Liver (tissue), 8 donors: ENCODE measurements at regions not wholly inside any gene's neighbourhood (a gene's known extent, or its start where the extent isn't known, plus 50 kb on each side); places are given as distances from the start of the nearest gene placed in this dataset.

Experiments
- DNase-seq: peaks from one replicate; pipeline ENCODE4 v3.0.0-alpha.2; 2017; ENCODE audit warnings: low spot score
- H3K27ac ChIP-seq, 2 donors: one replicate each; pipeline ENCODE4 v1.7.0; 2013; ENCODE audit warnings: inconsistent platforms in 2 of 2, low read length in 2 of 2, control low read depth in 1 of 2, low read depth in 1 of 2, mild to moderate bottlenecking in 1 of 2
- H3K27me3 ChIP-seq, 4 donors: one replicate each; pipeline versions ENCODE4 v1.6.1 to v1.7.0; 2013; ENCODE audit warnings: low read length in 3 of 4, inconsistent platforms in 1 of 4, mild to moderate bottlenecking in 1 of 4, moderate library complexity in 1 of 4; ENCODE audit not compliant: control insufficient read depth in 4 of 4, insufficient read depth in 4 of 4
- H3K36me3 ChIP-seq, 4 donors: one replicate each; pipeline versions ENCODE4 v1.6.1 to v1.7.0; 2013; ENCODE audit warnings: low read length in 3 of 4, mild to moderate bottlenecking in 3 of 4, low read depth in 1 of 4, moderate library complexity in 1 of 4; ENCODE audit not compliant: control insufficient read depth in 4 of 4, insufficient read depth in 3 of 4
- H3K4me1 ChIP-seq, 4 donors: one replicate each; pipeline versions ENCODE4 v1.6.1 to v1.7.0; 2013; ENCODE audit warnings: low read length in 3 of 4, mild to moderate bottlenecking in 3 of 4, moderate library complexity in 1 of 4; ENCODE audit not compliant: control insufficient read depth in 4 of 4, insufficient read depth in 4 of 4
- H3K4me3 ChIP-seq, 3 donors: one replicate each; pipeline versions ENCODE4 v1.6.1 to v1.7.0; 2013; ENCODE audit warnings: low read length in 3 of 3, control low read depth in 1 of 3, low read depth in 1 of 3, mild to moderate bottlenecking in 1 of 3
- H3K9ac ChIP-seq, 2 donors: one replicate each; pipeline ENCODE4 v1.7.0; 2013; ENCODE audit warnings: low read length in 2 of 2, mild to moderate bottlenecking in 2 of 2, moderate library complexity in 2 of 2, control low read depth in 1 of 2, low read depth in 1 of 2
- H3K9me3 ChIP-seq, 4 donors: one replicate each; pipeline versions ENCODE4 v1.6.1 to v1.7.0; 2013; ENCODE audit warnings: low read length in 3 of 4; ENCODE audit not compliant: control insufficient read depth in 4 of 4
- EGR1 ChIP-seq, 2 donors: IDR thresholded peaks; 2 replicates each; pipeline ENCODE4 v1.6.1; 2016 to 2018; ENCODE audit warnings: antibody characterized with exemption in 2 of 2, low read depth in 2 of 2
- FOXA1 ChIP-seq: IDR thresholded peaks from 2 replicates; pipeline ENCODE4 v1.6.1; 2016; ENCODE audit warnings: antibody characterized with exemption
- FOXA2 ChIP-seq: IDR thresholded peaks from 2 replicates; pipeline ENCODE4 v1.6.1; 2016; ENCODE audit warnings: antibody characterized with exemption
- GABPA ChIP-seq, 2 donors: IDR thresholded peaks in 1 of 2; conservative IDR thresholded peaks in 1 of 2; 2 replicates each; pipeline ENCODE4 v1.6.1; 2016; ENCODE audit warnings: antibody characterized with exemption in 2 of 2, mild to moderate bottlenecking in 1 of 2, moderate library complexity in 1 of 2
- HNF4A ChIP-seq, 2 donors: conservative IDR thresholded peaks; 2 replicates each; pipeline ENCODE4 v1.6.1; 2016; ENCODE audit warnings: antibody characterized with exemption in 2 of 2, mild to moderate bottlenecking in 2 of 2
- JUND ChIP-seq, 2 donors: IDR thresholded peaks; 2 replicates each; pipeline ENCODE4 v1.6.1; 2016; ENCODE audit warnings: antibody characterized with exemption in 2 of 2
- NR2F2 ChIP-seq: IDR thresholded peaks from 2 replicates; pipeline ENCODE4 v1.6.1; 2016; ENCODE audit warnings: antibody characterized with exemption
- RAD21 ChIP-seq, 2 donors: IDR thresholded peaks; 2 replicates each; pipeline ENCODE4 v1.6.1; 2016; ENCODE audit warnings: antibody characterized with exemption in 2 of 2, mild to moderate bottlenecking in 2 of 2
- RXRA ChIP-seq, 2 donors: IDR thresholded peaks; 2 replicates each; pipeline ENCODE4 v1.6.1; 2017 to 2018; ENCODE audit warnings: antibody characterized with exemption in 2 of 2, mild to moderate bottlenecking in 1 of 2
- SP1 ChIP-seq: IDR thresholded peaks from 2 replicates; pipeline ENCODE4 v1.6.1; 2018; ENCODE audit warnings: antibody characterized with exemption, mild to moderate bottlenecking
- YY1 ChIP-seq: IDR thresholded peaks from 2 replicates; pipeline ENCODE4 v1.6.1; 2016; ENCODE audit warnings: antibody characterized with exemption, mild to moderate bottlenecking
- WGBS: extraction: QIAGEN DNeasy Blood & Tissue Kit; methylation state at CpG from one replicate; pipeline ENCODE4 v1.1.7; 2013; 5-methylcytosine and 5-hydroxymethylcytosine counted together
- TF ChIP-seq, protein P1 (sequence below): fragments of 150-350 bp; IDR thresholded peaks from 2 replicates; pipeline ENCODE4 v1.5.1; 2017; ENCODE audit warnings: improper control_type of control experiment, low read depth, low read length; ENCODE audit not compliant: missing input control
- TF ChIP-seq, protein P2 (sequence below): IDR thresholded peaks from 2 replicates; pipeline ENCODE4 v1.6.1; 2016; ENCODE audit warnings: antibody characterized with exemption
- TF ChIP-seq, protein P3 (sequence below): IDR thresholded peaks from 2 replicates; pipeline ENCODE4 v1.6.1; 2016; ENCODE audit warnings: antibody characterized with exemption
- TF ChIP-seq, protein P4 (sequence below): IDR thresholded peaks from 2 replicates; pipeline ENCODE4 v1.6.1; 2016; ENCODE audit warnings: antibody characterized with exemption
- TF ChIP-seq, protein P5 (sequence below): IDR thresholded peaks from 2 replicates; pipeline ENCODE4 v1.6.1; 2016; ENCODE audit warnings: antibody characterized with exemption, mild to moderate bottlenecking
- donor health status: healthy.
- donor health status: healthy.
- donor health status: healthy.
- donor health status: healthy.
- donor health status: healthy.

DNA sequence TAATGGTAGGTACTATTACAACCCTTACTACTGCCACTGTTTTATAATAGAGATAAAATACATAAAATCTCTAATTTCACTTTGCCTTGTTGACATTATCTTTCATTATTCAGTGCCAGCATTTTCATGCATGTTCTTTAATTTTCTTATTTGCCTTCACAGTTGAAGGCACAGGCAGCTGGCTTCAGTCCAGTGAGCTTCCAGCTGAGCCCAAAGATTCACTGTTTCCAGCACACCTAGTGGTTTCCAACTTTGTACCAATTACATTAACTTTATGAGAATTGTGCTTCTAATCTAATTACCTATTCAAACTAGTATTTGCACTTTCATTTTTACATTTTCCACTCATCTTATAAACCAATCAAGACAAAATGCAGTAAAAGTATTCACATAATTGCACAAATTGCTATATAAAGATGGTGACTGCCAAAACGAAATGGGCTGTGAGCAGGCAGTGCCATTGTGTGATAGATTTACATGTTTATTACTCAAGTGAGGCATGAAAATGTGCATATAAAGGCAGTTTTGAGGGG is 228.3 kb downstream of the MFSD1 start:
- no peak for TF ChIP-seq RAD21 (IDR thresholded peaks at IDR 0.05)
- no peak for TF ChIP-seq FOXA1
- TF ChIP-seq RXRA (IDR thresholded peaks at IDR 0.05) = no peak
- no peak for TF ChIP-seq YY1
- TF ChIP-seq, protein P1, sequence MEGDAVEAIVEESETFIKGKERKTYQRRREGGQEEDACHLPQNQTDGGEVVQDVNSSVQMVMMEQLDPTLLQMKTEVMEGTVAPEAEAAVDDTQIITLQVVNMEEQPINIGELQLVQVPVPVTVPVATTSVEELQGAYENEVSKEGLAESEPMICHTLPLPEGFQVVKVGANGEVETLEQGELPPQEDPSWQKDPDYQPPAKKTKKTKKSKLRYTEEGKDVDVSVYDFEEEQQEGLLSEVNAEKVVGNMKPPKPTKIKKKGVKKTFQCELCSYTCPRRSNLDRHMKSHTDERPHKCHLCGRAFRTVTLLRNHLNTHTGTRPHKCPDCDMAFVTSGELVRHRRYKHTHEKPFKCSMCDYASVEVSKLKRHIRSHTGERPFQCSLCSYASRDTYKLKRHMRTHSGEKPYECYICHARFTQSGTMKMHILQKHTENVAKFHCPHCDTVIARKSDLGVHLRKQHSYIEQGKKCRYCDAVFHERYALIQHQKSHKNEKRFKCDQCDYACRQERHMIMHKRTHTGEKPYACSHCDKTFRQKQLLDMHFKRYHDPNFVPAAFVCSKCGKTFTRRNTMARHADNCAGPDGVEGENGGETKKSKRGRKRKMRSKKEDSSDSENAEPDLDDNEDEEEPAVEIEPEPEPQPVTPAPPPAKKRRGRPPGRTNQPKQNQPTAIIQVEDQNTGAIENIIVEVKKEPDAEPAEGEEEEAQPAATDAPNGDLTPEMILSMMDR = no peak
- no peak for TF ChIP-seq EGR1 (IDR thresholded peaks at IDR 0.05; ENCODE audit: low read depth in 2 of 2)
- TF ChIP-seq GABPA (IDR thresholded peaks at IDR 0.05 in 1 of 2, conservative IDR thresholded peaks at IDR 0.05 in 1 of 2) = no peak
- no peak for TF ChIP-seq SP1
- TF ChIP-seq, protein P2, sequence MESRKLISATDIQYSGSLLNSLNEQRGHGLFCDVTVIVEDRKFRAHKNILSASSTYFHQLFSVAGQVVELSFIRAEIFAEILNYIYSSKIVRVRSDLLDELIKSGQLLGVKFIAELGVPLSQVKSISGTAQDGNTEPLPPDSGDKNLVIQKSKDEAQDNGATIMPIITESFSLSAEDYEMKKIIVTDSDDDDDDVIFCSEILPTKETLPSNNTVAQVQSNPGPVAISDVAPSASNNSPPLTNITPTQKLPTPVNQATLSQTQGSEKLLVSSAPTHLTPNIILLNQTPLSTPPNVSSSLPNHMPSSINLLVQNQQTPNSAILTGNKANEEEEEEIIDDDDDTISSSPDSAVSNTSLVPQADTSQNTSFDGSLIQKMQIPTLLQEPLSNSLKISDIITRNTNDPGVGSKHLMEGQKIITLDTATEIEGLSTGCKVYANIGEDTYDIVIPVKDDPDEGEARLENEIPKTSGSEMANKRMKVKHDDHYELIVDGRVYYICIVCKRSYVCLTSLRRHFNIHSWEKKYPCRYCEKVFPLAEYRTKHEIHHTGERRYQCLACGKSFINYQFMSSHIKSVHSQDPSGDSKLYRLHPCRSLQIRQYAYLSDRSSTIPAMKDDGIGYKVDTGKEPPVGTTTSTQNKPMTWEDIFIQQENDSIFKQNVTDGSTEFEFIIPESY = no peak
- no peak for TF ChIP-seq FOXA2
- no peak for TF ChIP-seq NR2F2
- TF ChIP-seq, protein P3, sequence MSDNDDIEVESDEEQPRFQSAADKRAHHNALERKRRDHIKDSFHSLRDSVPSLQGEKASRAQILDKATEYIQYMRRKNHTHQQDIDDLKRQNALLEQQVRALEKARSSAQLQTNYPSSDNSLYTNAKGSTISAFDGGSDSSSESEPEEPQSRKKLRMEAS = no peak
- TF ChIP-seq HNF4A (conservative IDR thresholded peaks at IDR 0.05) = no peak
- TF ChIP-seq, protein P4, sequence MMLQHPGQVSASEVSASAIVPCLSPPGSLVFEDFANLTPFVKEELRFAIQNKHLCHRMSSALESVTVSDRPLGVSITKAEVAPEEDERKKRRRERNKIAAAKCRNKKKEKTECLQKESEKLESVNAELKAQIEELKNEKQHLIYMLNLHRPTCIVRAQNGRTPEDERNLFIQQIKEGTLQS = no peak
- no peak for TF ChIP-seq JUND (IDR thresholded peaks at IDR 0.05)
- Histone ChIP-seq H3K9ac (no peak overlapping the region), H3K9me3 (no peaks in the 10 kb centered on the region), H3K4me1 (no peaks in the 10 kb centered on the region), H3K27me3 (peaks cover 0 to 2% (median 0%) of the 10 kb centered on the region in 4 donors), H3K27ac (no peak overlapping the region), H3K4me3 (no peak overlapping the region), H3K36me3 (no peaks in the 10 kb centered on the region)
- no peak for DNase-seq
- WGBS = 51% methylated on average over 1 of the region's 1 CpG

DNA sequence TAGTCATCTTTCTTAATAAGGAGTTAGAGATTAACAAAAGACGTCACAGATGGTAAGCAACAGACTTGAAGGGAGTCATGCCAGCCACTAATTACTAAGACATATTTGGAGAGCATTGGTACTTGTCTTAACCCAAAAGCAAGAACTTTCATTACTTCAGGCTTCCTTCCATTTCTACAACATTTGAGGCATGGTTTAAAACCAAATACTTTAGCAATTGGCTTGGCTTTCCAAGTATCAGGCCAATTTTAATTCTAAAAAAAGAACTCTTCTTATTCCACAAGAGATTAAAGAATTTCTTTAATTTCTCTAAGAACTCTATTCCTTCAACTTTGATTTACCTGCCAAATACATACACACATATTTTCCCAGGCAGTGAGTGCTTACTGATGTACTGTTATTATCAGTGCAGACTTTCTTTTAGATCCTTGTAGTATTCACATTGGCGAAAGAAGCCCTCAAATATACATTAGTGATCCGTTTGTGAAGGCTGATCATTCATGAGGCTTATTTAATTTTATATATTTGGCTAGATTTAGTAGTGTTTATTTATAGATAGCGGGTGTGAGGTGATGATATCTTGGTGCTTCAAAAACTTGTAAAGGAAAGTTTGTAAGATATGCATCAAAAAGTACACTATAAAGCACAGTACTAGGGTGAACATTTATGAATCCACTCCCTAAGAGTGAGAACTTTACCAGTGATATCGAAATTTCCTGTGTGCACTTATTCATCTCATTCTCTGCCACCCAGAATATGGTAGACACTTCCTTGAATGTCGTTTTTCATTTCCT is 229.2 kb downstream of the MFSD1 start:
- 62% methylated on average over 6 of the region's 6 CpGs for WGBS
- H3K4me3 ChIP-seq = no peak overlapping the region

More for the DNA sequence above, 229.2 kb downstream of the MFSD1 start:
- no peak for DNase-seq
- H3K9me3 ChIP-seq = no peaks in the 10 kb centered on the region
- H3K27ac ChIP-seq = no peak overlapping the region
- no peaks in the 10 kb centered on the region for H3K4me1 ChIP-seq
- no peaks in the 10 kb centered on the region for H3K36me3 ChIP-seq
- TF ChIP-seq HNF4A (conservative IDR thresholded peaks at IDR 0.05) (no peak), NR2F2 (no peak), EGR1 (IDR thresholded peaks at IDR 0.05; ENCODE audit: low read depth in 2 of 2) (no peak), RXRA (IDR thresholded peaks at IDR 0.05) (no peak), RAD21 (IDR thresholded peaks at IDR 0.05) (no peak), SP1 (no peak), GABPA (IDR thresholded peaks at IDR 0.05 in 1 of 2, conservative IDR thresholded peaks at IDR 0.05 in 1 of 2) (no peak)
- TF ChIP-seq, protein P2 = no peak
- TF ChIP-seq, protein P5, sequence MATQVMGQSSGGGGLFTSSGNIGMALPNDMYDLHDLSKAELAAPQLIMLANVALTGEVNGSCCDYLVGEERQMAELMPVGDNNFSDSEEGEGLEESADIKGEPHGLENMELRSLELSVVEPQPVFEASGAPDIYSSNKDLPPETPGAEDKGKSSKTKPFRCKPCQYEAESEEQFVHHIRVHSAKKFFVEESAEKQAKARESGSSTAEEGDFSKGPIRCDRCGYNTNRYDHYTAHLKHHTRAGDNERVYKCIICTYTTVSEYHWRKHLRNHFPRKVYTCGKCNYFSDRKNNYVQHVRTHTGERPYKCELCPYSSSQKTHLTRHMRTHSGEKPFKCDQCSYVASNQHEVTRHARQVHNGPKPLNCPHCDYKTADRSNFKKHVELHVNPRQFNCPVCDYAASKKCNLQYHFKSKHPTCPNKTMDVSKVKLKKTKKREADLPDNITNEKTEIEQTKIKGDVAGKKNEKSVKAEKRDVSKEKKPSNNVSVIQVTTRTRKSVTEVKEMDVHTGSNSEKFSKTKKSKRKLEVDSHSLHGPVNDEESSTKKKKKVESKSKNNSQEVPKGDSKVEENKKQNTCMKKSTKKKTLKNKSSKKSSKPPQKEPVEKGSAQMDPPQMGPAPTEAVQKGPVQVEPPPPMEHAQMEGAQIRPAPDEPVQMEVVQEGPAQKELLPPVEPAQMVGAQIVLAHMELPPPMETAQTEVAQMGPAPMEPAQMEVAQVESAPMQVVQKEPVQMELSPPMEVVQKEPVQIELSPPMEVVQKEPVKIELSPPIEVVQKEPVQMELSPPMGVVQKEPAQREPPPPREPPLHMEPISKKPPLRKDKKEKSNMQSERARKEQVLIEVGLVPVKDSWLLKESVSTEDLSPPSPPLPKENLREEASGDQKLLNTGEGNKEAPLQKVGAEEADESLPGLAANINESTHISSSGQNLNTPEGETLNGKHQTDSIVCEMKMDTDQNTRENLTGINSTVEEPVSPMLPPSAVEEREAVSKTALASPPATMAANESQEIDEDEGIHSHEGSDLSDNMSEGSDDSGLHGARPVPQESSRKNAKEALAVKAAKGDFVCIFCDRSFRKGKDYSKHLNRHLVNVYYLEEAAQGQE = no peak
- TF ChIP-seq, protein P4 = no peak
- H3K9ac ChIP-seq = no peak overlapping the region
- H3K27me3 ChIP-seq = peaks cover 0 to 2% (median 0%) of the 10 kb centered on the region in 4 donors
